HCT116 (cell line): ENCODE measurements at regions not wholly inside any gene's neighbourhood (a gene's known extent, or its start where the extent isn't known, plus 50 kb on each side); places are given as distances from the start of the nearest gene placed in this dataset.

Experiments
- ATAC-seq: fragments of 200-7000 bp; cut with Tn5 transposase; 2 replicates; pipeline ENCODE4 v1.9.1; 2020; ENCODE audit warnings: mild to moderate bottlenecking, moderate library complexity
- BruUV-seq: library from RNA; stranded (reverse); fragments of 400-500 nt; replicated peaks from 2 replicates; lab custom pipeline; 2021; lab: Mats Ljungman, UMichigan
- CTCF ChIA-PET: fragments of 300-600 bp; sonication (Branson Sonifier 250); formaldehyde crosslinking; loops from one replicate; lab custom pipeline; 2021; ENCODE audit warnings: antibody characterized with exemption; lab: Charles Lee
- POLR2A ChIA-PET: fragments of 300-600, 350-600 bp; sonication (Branson Sonifier 250); formaldehyde crosslinking; loops from one replicate; lab custom pipeline; 2021; ENCODE audit warnings: antibody characterized with exemption; lab: Charles Lee
- RAD21 ChIA-PET, 2 experiments: fragments of 300-600 bp; sonication (Branson Sonifier 250); formaldehyde crosslinking; loops; one replicate each; lab custom pipeline; 2023; ENCODE audit warnings: low total read pairs in 2 of 2; ENCODE audit not compliant: uncharacterized antibody in 2 of 2, unreplicated experiment in 2 of 2, low non-redundant PET in 1 of 2; lab: Charles Lee
- DNase-seq: peaks from one replicate; pipeline ENCODE4 v3.0.0-alpha.2; 2010; ENCODE audit warnings: low read depth, low spot score
- H2AFZ ChIP-seq: fragments of 200-600 bp; shearing (Covaris generic), sonication (generic); 2 replicates; pipeline ENCODE4 v1.6.1; 2017; ENCODE audit warnings: low read depth, mixed run types, mixed read lengths, antibody characterized with exemption, low read length; ENCODE audit not compliant: poor library complexity, severe bottlenecking
- H3K27ac ChIP-seq: 2 replicates; pipeline ENCODE4 v1.5.1; 2012; ENCODE audit warnings: low read depth, low read length
- H3K27me3 ChIP-seq: fragments of 200-600 bp; sonication (generic); 2 replicates; pipeline ENCODE4 v1.6.1; 2016; ENCODE audit warnings: mixed run types, low read length, mixed read lengths; ENCODE audit not compliant: insufficient read depth
- H3K36me3 ChIP-seq, 2 experiments: fragments of 200-500 bp in 1 of 2; fragments of 200-600 bp in 1 of 2; sonication (Bioruptor generic) in 1 of 2; sonication (generic) in 1 of 2; 2 replicates each; pipeline versions ENCODE4 v1.5.1 to v1.6.1; 2014 to 2016; ENCODE audit warnings: low read length in 2 of 2, inconsistent platforms in 1 of 2, mixed read lengths in 1 of 2, mixed run types in 1 of 2; ENCODE audit not compliant: insufficient read depth in 2 of 2, control insufficient read depth in 1 of 2
- H3K4me1 ChIP-seq, 2 experiments: fragments of 200-600 bp in 1 of 2; sonication (generic) in 1 of 2; 2 replicates each; pipeline versions ENCODE4 v1.5.1 to v1.6.1; 2012 to 2017; ENCODE audit warnings: low read length in 2 of 2, inconsistent platforms in 1 of 2, mild to moderate bottlenecking in 1 of 2, mixed read lengths in 1 of 2, mixed run types in 1 of 2, moderate library complexity in 1 of 2; ENCODE audit not compliant: insufficient read depth in 2 of 2, control insufficient read depth in 1 of 2
- H3K4me2 ChIP-seq: fragments of 200-600 bp; sonication (generic); 2 replicates; pipeline ENCODE4 v1.6.1; 2017; ENCODE audit warnings: mixed run types, low read length, mixed read lengths
- H3K4me3 ChIP-seq, 2 experiments: fragments of 200-600 bp in 1 of 2; sonication (generic) in 1 of 2; replicated peaks in 1 of 2; 2 replicates each; pipeline ENCODE4 v1.5.1; 2011 to 2016; ENCODE audit warnings: low read length in 2 of 2, control low read depth in 1 of 2, low read depth in 1 of 2, mild to moderate bottlenecking in 1 of 2, mixed read lengths in 1 of 2, mixed run types in 1 of 2
- H3K79me2 ChIP-seq: fragments of 200-600 bp; sonication (generic); 2 replicates; pipeline ENCODE4 v1.6.1; 2017; ENCODE audit warnings: mild to moderate bottlenecking, mixed run types, low read length, moderate library complexity, mixed read lengths; ENCODE audit not compliant: insufficient read depth
- H3K9ac ChIP-seq: fragments of 200-600 bp; sonication (generic); 2 replicates; pipeline ENCODE4 v1.6.1; 2016; ENCODE audit warnings: low read length, mixed read lengths
- H3K9me2 ChIP-seq: fragments of 200-600 bp; sonication (generic), shearing (Covaris generic); 2 replicates; pipeline ENCODE4 v1.6.1; 2017; ENCODE audit warnings: mixed run types, mild to moderate bottlenecking, moderate library complexity; ENCODE audit not compliant: insufficient read depth
- H3K9me3 ChIP-seq, 2 experiments: fragments of 200-500 bp in 1 of 2; fragments of 200-600 bp in 1 of 2; sonication (Bioruptor generic) in 1 of 2; sonication (generic) in 1 of 2; 2 replicates each; pipeline ENCODE4 v1.6.1; 2014 to 2017; ENCODE audit warnings: low read length in 2 of 2, mixed read lengths in 2 of 2, inconsistent platforms in 1 of 2, low read depth in 1 of 2, mild to moderate bottlenecking in 1 of 2, mixed run types in 1 of 2, moderate library complexity in 1 of 2; ENCODE audit not compliant: control insufficient read depth in 1 of 2, insufficient read depth in 1 of 2
- H4K20me1 ChIP-seq: fragments of 200-600 bp; sonication (generic), shearing (Covaris generic); 2 replicates; pipeline ENCODE4 v1.6.1; 2017; ENCODE audit warnings: mixed run types, mild to moderate bottlenecking, moderate library complexity; ENCODE audit not compliant: insufficient read depth
- CBX3 ChIP-seq: IDR thresholded peaks from 2 replicates; pipeline ENCODE4 v1.6.1; 2012; ENCODE audit warnings: low read depth
- CEBPB ChIP-seq: IDR thresholded peaks from 2 replicates; pipeline ENCODE4 v1.6.1; 2012; ENCODE audit warnings: low read depth
- EGR1 ChIP-seq: IDR thresholded peaks from 2 replicates; pipeline ENCODE4 v1.6.1; 2012; ENCODE audit warnings: low read depth
- ELF1 ChIP-seq: IDR thresholded peaks from 2 replicates; pipeline ENCODE4 v1.6.1; 2012; ENCODE audit warnings: low read depth, borderline replicate concordance
- EZH2 ChIP-seq: fragments of 200-600 bp; sonication (generic); IDR thresholded peaks from 2 replicates; pipeline ENCODE4 v1.6.1; 2017; ENCODE audit warnings: antibody characterized with exemption, mixed run types
- EZH2phosphoT487 ChIP-seq: fragments of 200-600 bp; IDR thresholded peaks from 2 replicates; pipeline ENCODE4 v1.6.1; 2018; ENCODE audit warnings: antibody characterized with exemption, borderline replicate concordance
- FOSL1 ChIP-seq: IDR thresholded peaks from 2 replicates; pipeline ENCODE4 v1.6.1; 2012; ENCODE audit warnings: low read depth
- JUND ChIP-seq: IDR thresholded peaks from 2 replicates; pipeline ENCODE4 v1.6.1; 2012
- POLR2AphosphoS5 ChIP-seq: IDR thresholded peaks from 2 replicates; pipeline ENCODE4 v1.6.1; 2011; ENCODE audit warnings: mild to moderate bottlenecking, low read depth, low read length, moderate library complexity
- RAD21 ChIP-seq: IDR thresholded peaks from 2 replicates; pipeline ENCODE4 v1.6.1; 2012; ENCODE audit warnings: low read depth, mild to moderate bottlenecking
- SP1 ChIP-seq: IDR thresholded peaks from 2 replicates; pipeline ENCODE4 v1.6.1; 2012; ENCODE audit warnings: low read depth
- SRF ChIP-seq: IDR thresholded peaks from 2 replicates; pipeline ENCODE4 v1.6.1; 2012; ENCODE audit warnings: low read depth
- YY1 ChIP-seq: IDR thresholded peaks from 2 replicates; pipeline ENCODE4 v1.6.1; 2011; ENCODE audit warnings: low read length, low read depth, moderate library complexity, mild to moderate bottlenecking; ENCODE audit not compliant: insufficient replicate concordance; ENCODE audit errors: extremely low read depth
- ZBTB33 ChIP-seq: IDR thresholded peaks from 2 replicates; pipeline ENCODE4 v1.6.1; 2011; ENCODE audit warnings: mild to moderate bottlenecking, low read length, moderate library complexity; ENCODE audit not compliant: insufficient replicate concordance; ENCODE audit errors: extremely low read depth
- ZNF274 ChIP-seq: fragments of 200-500 bp; sonication (Bioruptor generic); IDR thresholded peaks from 2 replicates; pipeline ENCODE4 v1.6.1; 2014; ENCODE audit warnings: mild to moderate bottlenecking, low read depth, low read length, inconsistent platforms
- intact Hi-C: fragments of 100-400 bp; cut with micrococcal nuclease; formaldehyde crosslinking; loops from 2 replicates; pipeline ENCODE4 v1.10.0; 2022
- TF ChIP-seq, protein P1 (sequence below): IDR thresholded peaks from 2 replicates; pipeline ENCODE4 v1.6.1; 2012
- TF ChIP-seq, protein P2 (sequence below): IDR thresholded peaks from 2 replicates; pipeline ENCODE4 v1.6.1; 2012
- TF ChIP-seq, protein P3 (sequence below): IDR thresholded peaks from 2 replicates; pipeline ENCODE4 v1.6.1; 2012; ENCODE audit warnings: low read depth

GRCh38 chr16:80028581-80029380 lies 428.2 kb upstream of the MAF start:
- H3K4me1 ChIP-seq: no peaks in the 10 kb centered on the region
- RAD21 ChIA-PET: no interaction called here
- DNase-seq (no peak), ATAC-seq (no peak)
- intact Hi-C loops: no loop called here
- no peak overlapping the region for H3K4me3 ChIP-seq
- TF ChIP-seq, protein P1, sequence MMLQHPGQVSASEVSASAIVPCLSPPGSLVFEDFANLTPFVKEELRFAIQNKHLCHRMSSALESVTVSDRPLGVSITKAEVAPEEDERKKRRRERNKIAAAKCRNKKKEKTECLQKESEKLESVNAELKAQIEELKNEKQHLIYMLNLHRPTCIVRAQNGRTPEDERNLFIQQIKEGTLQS: no peak
- no peak for TF ChIP-seq CEBPB
- TF ChIP-seq CBX3: no peak
- TF ChIP-seq RAD21: no peak
- TF ChIP-seq SP1: no peak
- TF ChIP-seq SRF: no peak
- no peak for TF ChIP-seq ZNF274
- no peak for TF ChIP-seq POLR2AphosphoS5
- TF ChIP-seq, protein P2, sequence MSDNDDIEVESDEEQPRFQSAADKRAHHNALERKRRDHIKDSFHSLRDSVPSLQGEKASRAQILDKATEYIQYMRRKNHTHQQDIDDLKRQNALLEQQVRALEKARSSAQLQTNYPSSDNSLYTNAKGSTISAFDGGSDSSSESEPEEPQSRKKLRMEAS: no peak
- no peak for TF ChIP-seq YY1
- no peak for TF ChIP-seq EZH2
- TF ChIP-seq FOSL1: no peak
- TF ChIP-seq EZH2phosphoT487: no peak
- no peak for TF ChIP-seq ELF1
- TF ChIP-seq EGR1: no peak
- TF ChIP-seq JUND: no peak
- TF ChIP-seq ZBTB33: no peak
- TF ChIP-seq, protein P3, sequence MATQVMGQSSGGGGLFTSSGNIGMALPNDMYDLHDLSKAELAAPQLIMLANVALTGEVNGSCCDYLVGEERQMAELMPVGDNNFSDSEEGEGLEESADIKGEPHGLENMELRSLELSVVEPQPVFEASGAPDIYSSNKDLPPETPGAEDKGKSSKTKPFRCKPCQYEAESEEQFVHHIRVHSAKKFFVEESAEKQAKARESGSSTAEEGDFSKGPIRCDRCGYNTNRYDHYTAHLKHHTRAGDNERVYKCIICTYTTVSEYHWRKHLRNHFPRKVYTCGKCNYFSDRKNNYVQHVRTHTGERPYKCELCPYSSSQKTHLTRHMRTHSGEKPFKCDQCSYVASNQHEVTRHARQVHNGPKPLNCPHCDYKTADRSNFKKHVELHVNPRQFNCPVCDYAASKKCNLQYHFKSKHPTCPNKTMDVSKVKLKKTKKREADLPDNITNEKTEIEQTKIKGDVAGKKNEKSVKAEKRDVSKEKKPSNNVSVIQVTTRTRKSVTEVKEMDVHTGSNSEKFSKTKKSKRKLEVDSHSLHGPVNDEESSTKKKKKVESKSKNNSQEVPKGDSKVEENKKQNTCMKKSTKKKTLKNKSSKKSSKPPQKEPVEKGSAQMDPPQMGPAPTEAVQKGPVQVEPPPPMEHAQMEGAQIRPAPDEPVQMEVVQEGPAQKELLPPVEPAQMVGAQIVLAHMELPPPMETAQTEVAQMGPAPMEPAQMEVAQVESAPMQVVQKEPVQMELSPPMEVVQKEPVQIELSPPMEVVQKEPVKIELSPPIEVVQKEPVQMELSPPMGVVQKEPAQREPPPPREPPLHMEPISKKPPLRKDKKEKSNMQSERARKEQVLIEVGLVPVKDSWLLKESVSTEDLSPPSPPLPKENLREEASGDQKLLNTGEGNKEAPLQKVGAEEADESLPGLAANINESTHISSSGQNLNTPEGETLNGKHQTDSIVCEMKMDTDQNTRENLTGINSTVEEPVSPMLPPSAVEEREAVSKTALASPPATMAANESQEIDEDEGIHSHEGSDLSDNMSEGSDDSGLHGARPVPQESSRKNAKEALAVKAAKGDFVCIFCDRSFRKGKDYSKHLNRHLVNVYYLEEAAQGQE: no peak
- CTCF ChIA-PET: no interaction called here
- POLR2A ChIA-PET: no interaction called here
- H3K9ac ChIP-seq: no peak overlapping the region
- no peak overlapping the region for H2AFZ ChIP-seq
- no TSS peak for BruUV-seq
- H4K20me1 ChIP-seq: no peaks in the 10 kb centered on the region
- no peak overlapping the region for H3K27ac ChIP-seq
- H3K27me3 ChIP-seq: no peaks in the 10 kb centered on the region
- peaks cover 29 to 63% of the 10 kb centered on the region in 2 experiments; a peak in 2 of 4 replicates for H3K9me3 ChIP-seq
- H3K9me2 ChIP-seq: no peaks in the 10 kb centered on the region
- H3K79me2 ChIP-seq: no peaks in the 10 kb centered on the region
- H3K4me2 ChIP-seq: no peak overlapping the region
- H3K36me3 ChIP-seq: no peaks in the 10 kb centered on the region
